Esophagus squamous epithelium (tissue), 4 donors: ENCODE measurements at regions not wholly inside any gene's neighbourhood (a gene's known extent, or its start where the extent isn't known, plus 50 kb on each side); places are given as distances from the start of the nearest gene placed in this dataset.

ENCODE experiments used
- CTCF ChIP-seq, 6 experiments: fragments of 450-650 bp in 4 of 6; fragments of 200-600 bp in 2 of 6; sonication (generic) in 2 of 6; IDR thresholded peaks; one replicate each; pipeline ENCODE4 v1.5.1; 2016 to 2019; ENCODE audit warnings: antibody characterized with exemption in 6 of 6, mild to moderate bottlenecking in 4 of 6, moderate library complexity in 4 of 6
- POLR2A ChIP-seq, 4 donors: fragments of 450-650 bp; IDR thresholded peaks; one replicate each; pipeline ENCODE4 v1.6.1; 2017; ENCODE audit warnings: antibody characterized with exemption in 4 of 4, mild to moderate bottlenecking in 4 of 4, moderate library complexity in 3 of 4

- TF ChIP-seq CTCF (IDR thresholded peaks at IDR 0.05) (no peak), POLR2A (IDR thresholded peaks at IDR 0.05) (no peak)
These were observed 130.3 kb downstream of the TMEM30B start for GRCh38 chr14:61150851-61151250.
